Lower leg skin (tissue), 4 donors: ENCODE measurements at regions not wholly inside any gene's neighbourhood (a gene's known extent, or its start where the extent isn't known, plus 50 kb on each side); places are given as distances from the start of the nearest gene placed in this dataset.
"Not testable (repeated sequence)": the region's sequence is repeated elsewhere in the genome, so short reads cannot be mapped to it uniquely, and the experiment has no call there.

Source experiments
- DNase-seq, 2 donors: peaks; one replicate each; pipeline ENCODE4 v3.0.0-alpha.2; 2019; ENCODE audit warnings: low spot score in 2 of 2
- H3K4me3 ChIP-seq: fragments of 200-600 bp; sonication (generic); 2 replicates; pipeline ENCODE4 v1.5.1; 2017; ENCODE audit warnings: mild to moderate bottlenecking, low read depth; ENCODE audit not compliant: poor library complexity, severe bottlenecking
- POLR2A ChIP-seq, 2 donors: fragments of 450-650 bp; IDR thresholded peaks; one replicate each; pipeline ENCODE4 v1.6.1; 2016 to 2017; ENCODE audit warnings: antibody characterized with exemption in 2 of 2, mild to moderate bottlenecking in 1 of 2, moderate library complexity in 1 of 2
- WGBS, 2 donors: methylation state at CpG; one replicate each; pipeline ENCODE4 v1.1.5; 2018; 5-methylcytosine and 5-hydroxymethylcytosine counted together
- intact Hi-C: fragments of 100-400 bp; cut with DNase I; formaldehyde crosslinking; loops from one replicate; pipeline ENCODE4 v1.15.0; 2023; ENCODE audit warnings: low total_unique reads
- TF ChIP-seq, protein P1 (sequence below), 3 donors: fragments of 450-650 bp; IDR thresholded peaks; one replicate each; pipeline ENCODE4 v1.5.1; 2016; ENCODE audit warnings: antibody characterized with exemption in 3 of 3, mild to moderate bottlenecking in 3 of 3, moderate library complexity in 2 of 3

DNA sequence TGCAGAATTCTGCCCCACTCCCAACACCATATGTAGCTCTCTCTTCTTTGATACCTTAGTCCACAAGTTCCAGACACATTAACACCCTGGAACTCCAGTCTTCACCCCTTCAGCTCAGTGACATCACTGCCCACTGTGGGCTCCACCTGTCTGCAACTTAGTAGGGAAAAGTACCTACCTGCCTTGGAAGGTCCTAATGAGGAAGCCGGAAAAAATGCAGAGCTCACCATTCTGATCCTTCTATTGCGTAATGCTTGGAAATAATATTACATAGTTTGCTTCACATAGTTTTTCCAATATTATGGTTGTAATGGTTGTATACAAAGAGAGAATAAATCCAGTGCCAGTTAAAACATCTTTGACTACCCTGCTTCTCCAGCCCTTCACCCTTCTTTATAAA lies 738.4 kb downstream of the RNF144A start:
- intact Hi-C loops: no loop called here
- TF ChIP-seq, protein P1, sequence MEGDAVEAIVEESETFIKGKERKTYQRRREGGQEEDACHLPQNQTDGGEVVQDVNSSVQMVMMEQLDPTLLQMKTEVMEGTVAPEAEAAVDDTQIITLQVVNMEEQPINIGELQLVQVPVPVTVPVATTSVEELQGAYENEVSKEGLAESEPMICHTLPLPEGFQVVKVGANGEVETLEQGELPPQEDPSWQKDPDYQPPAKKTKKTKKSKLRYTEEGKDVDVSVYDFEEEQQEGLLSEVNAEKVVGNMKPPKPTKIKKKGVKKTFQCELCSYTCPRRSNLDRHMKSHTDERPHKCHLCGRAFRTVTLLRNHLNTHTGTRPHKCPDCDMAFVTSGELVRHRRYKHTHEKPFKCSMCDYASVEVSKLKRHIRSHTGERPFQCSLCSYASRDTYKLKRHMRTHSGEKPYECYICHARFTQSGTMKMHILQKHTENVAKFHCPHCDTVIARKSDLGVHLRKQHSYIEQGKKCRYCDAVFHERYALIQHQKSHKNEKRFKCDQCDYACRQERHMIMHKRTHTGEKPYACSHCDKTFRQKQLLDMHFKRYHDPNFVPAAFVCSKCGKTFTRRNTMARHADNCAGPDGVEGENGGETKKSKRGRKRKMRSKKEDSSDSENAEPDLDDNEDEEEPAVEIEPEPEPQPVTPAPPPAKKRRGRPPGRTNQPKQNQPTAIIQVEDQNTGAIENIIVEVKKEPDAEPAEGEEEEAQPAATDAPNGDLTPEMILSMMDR (IDR thresholded peaks at IDR 0.05): no peak
- TF ChIP-seq POLR2A (IDR thresholded peaks at IDR 0.05): no peak

GRCh38 chr2:7657526-7657925 lies 740.3 kb downstream of the RNF144A start:
- H3K4me3 ChIP-seq, intact Hi-C loops, DNase-seq: not testable (repeated sequence)
- 72 to 89% methylated on average over 2 of the region's 2 CpGs for WGBS, 2 donors

More for the DNA sequence above, 738.4 kb downstream of the RNF144A start:
- 93 to 98% methylated on average over 2 of the region's 2 CpGs for whole genome bisulfite sequencing, 2 donors
- no peak for DNase-seq
- H3K4me3 ChIP-seq: no peak overlapping the region

DNA sequence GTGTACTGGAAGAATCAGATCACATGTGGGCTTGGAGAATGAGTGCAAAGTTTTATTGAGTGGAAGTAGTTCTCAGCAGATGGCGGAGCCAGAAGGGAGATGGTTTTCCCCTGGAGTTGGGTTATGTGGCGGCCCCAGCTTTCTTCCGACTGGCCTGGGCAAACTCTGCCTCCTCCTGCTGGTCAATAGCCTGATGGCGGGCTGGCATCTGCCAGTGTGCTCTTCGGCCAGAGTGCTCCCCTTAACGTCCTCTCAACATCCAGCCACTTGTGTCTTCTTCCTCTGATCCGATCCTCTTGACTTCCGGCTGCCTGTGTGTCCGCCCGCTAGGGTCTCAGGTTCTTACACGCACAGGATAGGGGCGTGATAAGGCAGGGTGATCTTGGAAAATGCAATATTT lies 741.3 kb downstream of the RNF144A start:
- no peak for DNase-seq
- WGBS, 2 donors: 88 to 96% methylated on average over 12 of the region's 12 CpGs
- TF ChIP-seq, protein P1 (IDR thresholded peaks at IDR 0.05): no peak
- no peak overlapping the region for H3K4me3 ChIP-seq
- intact Hi-C loops: no loop called here

DNA sequence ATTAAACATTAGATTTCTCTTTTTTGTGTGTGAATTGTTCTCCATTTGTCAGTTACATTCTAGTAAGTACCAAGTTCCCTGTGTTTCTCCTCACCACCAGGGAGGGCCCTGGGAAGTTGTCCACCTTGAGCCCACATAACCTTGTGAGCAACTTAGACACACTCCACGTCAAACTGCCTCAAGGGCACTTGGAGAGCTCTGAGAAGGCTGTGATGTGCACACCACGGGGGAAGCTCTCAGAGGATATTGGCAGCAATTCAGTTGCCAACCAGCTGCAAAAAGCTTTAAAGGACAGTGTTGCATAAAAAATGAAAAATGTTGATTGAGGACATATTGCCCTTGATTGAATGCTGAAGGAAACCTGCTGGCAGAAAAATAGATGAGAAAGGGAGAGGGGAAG lies 743.6 kb downstream of the RNF144A start:
- intact Hi-C loops: no loop called here
- TF ChIP-seq POLR2A (IDR thresholded peaks at IDR 0.05): no peak
- TF ChIP-seq, protein P1 (IDR thresholded peaks at IDR 0.05): no peak
- H3K4me3 ChIP-seq: no peak overlapping the region
- no peak for DNase-seq
- 26% methylated on average over 2 of the region's 2 CpGs for WGBS, 2 donors

GRCh38 chr2:7661502-7661901 lies 744.3 kb downstream of the RNF144A start:
- 32 to 50% methylated on average over 5 of the region's 5 CpGs for WGBS, 2 donors
- intact Hi-C loops: no loop called here
- TF ChIP-seq POLR2A (IDR thresholded peaks at IDR 0.05): no peak
- TF ChIP-seq, protein P1 (IDR thresholded peaks at IDR 0.05): no peak

DNA sequence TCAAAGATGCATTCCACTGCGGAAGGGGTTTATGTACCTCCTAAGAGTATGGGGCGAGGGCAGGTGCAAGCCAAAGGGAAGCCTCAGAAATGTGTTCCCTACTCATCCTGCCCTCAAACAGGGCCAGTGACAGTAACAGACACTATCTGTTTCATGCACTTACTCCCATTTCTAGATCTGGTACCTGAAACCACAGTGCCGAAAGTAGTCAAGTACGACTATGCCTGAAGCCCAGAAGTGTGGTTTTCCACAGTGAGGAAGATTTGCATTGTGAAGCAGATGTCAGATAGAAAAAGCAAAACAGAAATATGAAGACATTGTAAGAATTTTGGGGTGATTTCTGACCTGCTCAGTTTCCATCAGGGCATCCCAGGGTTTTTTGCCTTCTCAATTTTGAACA lies 748.7 kb downstream of the RNF144A start:
- intact Hi-C loops: no loop called here
- DNase-seq: no peak
- TF ChIP-seq POLR2A (IDR thresholded peaks at IDR 0.05): no peak
- TF ChIP-seq, protein P1 (IDR thresholded peaks at IDR 0.05): no peak
- no peak overlapping the region for H3K4me3 ChIP-seq
- WGBS, 2 donors: 98 to 100% methylated on average over 4 of the region's 4 CpGs

More at GRCh38 chr2:7661502-7661901, 744.3 kb downstream of the RNF144A start:
- H3K4me3 ChIP-seq: no peak overlapping the region
- no peak for DNase-seq
